ENCODE measurements at regions not wholly inside any gene's neighbourhood (a gene's known extent, or its start where the extent isn't known, plus 50 kb on each side); places are given as distances from the start of the nearest gene placed in this dataset.
"Not testable (repeated sequence)": the region's sequence is repeated elsewhere in the genome, so short reads cannot be mapped to it uniquely, and the experiment has no call there.

- no peak for DNase-seq (ENCODE audit: low read depth)
These were observed 365.5 kb downstream of the CXXC4 start for GRCh38 chr4:104129243-104129642.

DNA sequence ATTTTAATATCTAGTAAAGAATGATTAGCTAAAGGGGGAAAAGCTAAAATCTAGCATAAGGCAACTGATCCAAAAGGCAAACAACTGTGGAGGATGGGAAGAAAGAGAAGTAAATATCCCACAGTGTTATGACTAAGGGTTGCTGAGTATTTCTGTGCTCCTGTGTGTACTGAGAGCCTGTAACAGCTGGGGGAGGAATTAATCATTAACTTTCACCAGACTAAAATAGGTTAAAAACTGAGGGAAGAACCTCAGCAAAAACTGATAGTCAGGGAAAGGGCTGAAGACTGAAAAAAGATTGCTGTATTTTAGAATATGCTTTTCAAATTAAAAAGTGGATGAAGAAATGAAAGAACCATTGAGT lies 365.9 kb downstream of the CXXC4 start:
- no peak for DNase-seq (ENCODE audit: low read depth)

DNA sequence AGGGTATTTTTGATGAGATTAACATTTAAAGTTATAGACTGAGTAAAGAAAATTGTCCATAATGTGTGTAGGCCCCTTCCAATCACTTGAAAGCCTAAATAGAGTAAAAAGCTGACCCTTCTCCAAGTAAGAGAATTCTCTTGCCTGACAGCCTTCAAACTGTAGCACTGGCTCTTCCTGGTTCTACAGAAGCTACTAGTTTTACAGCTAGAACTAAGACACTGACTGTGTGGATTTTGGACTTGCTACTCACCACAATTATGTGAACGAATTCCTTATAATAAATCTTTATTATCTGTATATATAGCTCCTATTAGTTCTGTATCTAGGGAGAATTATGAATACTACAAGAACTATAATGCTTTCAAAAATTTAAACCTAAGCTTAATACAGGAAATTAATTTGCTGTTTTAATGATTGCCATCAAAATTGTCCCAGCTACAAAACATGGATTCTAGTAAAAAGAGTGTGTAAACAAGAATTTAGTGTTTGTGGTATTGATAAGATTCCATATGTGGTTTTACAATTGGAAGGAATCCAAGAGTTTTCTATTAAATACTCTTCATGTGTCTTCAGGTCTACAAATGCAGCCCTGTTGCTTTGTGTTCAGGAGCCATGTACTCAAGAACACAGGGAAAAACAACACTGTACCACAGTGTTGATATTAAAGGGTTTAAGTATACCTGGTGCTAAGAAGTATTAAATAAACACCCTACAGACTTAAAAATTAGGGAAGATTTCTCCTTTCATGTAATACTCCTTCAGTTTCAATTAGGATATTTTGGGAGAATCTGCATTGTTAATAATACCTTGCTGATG lies 366.5 kb downstream of the CXXC4 start:
- DNase-seq (ENCODE audit: low read depth), result no peak

GRCh38 chr4:104123021-104123420 lies 371.7 kb downstream of the CXXC4 start:
- no peak for DNase-seq (ENCODE audit: low read depth)

DNA sequence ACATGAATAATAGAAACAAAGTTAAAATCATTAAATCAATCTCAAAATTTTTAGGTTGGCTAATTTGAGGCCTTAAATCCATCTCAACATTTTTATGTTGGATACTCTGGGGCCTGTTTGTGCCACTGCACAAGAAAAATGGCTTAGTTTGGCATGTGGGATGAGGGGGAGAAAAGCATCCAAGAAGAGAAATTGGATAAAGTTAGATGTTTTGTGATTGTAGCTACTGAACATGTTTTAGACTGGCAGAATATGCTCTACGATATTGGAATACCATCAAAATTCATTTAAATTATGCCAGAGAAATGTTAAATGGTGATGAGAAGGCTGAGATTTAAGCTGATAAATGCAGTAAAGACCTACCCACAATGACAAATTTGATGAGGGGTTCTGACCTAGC lies 376.9 kb downstream of the CXXC4 start:
- no peak for DNase-seq (ENCODE audit: low read depth)

GRCh38 chr4:104113850-104114249 lies 380.8 kb downstream of the CXXC4 start:
- no peak for DNase-seq (ENCODE audit: low read depth)

DNA sequence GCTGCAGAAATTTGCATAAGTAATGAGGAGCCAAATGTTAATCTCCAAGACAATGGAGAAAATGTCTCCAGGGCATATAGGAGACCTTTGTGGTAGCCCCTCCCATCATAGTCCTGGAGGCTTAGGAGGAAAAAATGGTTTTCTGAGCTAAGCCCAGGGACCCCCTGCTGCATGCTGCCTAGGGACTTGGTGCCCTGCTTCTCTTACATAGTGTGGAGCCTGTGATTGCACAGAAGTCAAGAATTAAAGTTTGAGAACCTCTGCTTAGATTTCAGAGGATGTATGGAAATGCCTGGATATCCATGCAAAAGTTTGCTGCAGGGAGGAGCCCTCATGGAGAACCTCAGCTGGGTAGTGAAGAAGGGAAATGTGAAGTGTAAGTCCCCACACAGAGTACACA lies 379.4 kb upstream of the TACR3 start:
- no peak for DNase-seq (ENCODE audit: low read depth)

GRCh38 chr4:104093247-104093646 lies 373.5 kb upstream of the TACR3 start:
- no peak for DNase-seq (ENCODE audit: low read depth)

GRCh38 chr4:104073229-104073628 lies 353.4 kb upstream of the TACR3 start:
- no peak for DNase-seq (ENCODE audit: low read depth)

DNA sequence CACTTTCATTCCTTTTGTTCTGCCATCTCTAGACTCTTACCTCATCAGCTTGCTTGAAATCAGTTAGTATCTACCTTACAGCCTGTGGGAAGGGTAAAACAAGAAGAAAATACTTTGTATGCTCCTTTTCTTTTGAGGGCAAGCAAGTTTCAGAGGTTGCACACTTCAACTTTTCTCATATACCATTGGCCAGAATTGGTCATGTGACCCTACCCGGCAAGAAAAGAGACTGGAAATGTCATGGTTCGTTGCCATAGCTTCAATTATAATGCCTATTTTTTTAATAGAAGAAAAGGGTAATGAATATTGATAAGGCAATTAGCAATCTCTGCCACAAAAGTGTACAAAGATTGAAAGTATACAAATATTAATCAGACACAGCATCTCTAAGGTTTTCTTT lies 346.7 kb upstream of the TACR3 start:
- DNase-seq (ENCODE audit: low read depth), result no peak

GRCh38 chr4:104064646-104065577 lies 345.1 kb upstream of the TACR3 start:
- DNase-seq (ENCODE audit: low read depth), result peak; percentile 33

- DNase-seq (ENCODE audit: low read depth), result no peak
These were observed 343.6 kb upstream of the TACR3 start for GRCh38 chr4:104063341-104063740.

DNA sequence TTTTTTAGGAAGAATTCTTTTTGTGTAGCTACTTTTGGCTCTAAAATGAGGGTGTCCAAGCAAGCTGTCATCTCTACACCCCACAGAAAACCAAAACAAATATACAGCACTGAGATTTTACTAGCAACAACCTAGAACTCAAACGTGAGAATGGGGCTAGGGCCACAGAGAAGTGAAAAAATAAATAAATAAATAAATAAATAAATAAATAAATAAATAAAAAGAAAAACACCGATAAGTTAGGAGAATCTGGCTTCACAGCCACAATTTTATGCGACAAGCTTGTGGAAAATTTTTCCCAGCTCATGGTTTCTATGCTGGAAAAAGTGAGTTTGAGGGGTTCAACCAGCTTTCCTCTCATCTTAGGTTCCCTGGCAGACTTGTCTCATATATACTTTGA lies 324.6 kb upstream of the TACR3 start:
- no peak for DNase-seq (ENCODE audit: low read depth)

GRCh38 chr4:104032896-104033295 lies 313.1 kb upstream of the TACR3 start:
- no peak for DNase-seq (ENCODE audit: low read depth)

DNA sequence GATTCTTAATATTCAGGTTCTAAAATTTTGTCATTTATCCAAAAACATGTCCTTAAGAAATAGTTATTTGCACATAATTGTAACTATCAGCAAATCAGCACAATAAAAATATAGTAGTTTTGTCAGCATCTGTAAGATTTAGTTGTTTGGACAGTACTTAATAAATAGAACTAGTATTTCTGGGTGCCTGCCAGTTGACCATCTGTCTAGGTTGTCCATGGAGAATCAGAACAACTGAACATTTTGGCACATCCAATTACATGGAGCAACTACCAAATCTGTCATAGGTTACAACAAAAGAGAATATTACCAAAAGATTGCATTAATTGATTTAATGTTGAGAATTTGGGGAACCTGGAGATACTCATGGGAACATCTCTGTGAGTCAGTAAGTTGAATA lies 305.5 kb upstream of the TACR3 start:
- no peak for DNase-seq (ENCODE audit: low read depth)

- DNase-seq (ENCODE audit: low read depth), result no peak
These were observed 303.0 kb upstream of the TACR3 start for GRCh38 chr4:104022831-104023230.

- no peak for DNase-seq (ENCODE audit: low read depth)
These were observed 302.4 kb upstream of the TACR3 start for GRCh38 chr4:104022226-104022625.

DNA sequence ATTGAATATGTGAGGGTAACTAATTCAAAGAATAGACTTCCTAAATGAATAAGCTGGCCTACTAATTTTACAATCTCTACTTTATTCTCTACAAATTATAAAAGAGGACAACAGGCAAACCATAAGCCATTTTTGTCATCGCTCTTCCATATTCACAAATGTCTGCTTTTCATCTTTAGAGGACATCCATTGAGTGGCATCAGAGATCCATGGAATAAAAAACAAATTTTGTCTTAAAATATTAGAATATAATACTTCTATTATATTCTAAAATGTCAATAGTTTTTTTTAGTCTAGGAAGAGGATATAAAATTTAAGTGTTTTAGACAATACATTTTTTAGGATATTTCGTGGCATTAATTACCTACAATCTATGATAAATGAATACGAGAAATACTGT lies 300.9 kb upstream of the TACR3 start:
- DNase-seq (ENCODE audit: low read depth), result no peak

DNA sequence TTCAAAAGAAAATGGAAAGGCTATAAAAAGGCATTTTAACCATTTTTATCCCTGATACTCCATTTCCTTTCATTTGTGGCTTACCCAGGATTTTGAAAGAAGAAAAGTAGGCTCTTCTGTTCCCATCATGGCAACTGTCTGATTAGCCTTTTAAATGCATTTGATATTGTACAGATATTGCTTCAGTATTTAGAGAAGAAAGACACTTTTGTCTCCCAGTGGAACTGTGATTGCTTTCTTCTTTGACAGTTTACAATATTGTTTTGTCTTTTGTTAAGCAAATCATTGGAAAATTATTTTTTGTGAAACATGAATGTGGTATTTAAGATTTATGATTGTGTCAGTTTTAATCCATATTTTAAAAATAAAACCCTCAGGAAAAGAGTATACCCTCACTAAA lies 297.4 kb upstream of the TACR3 start:
- no peak for DNase-seq (ENCODE audit: low read depth)

DNA sequence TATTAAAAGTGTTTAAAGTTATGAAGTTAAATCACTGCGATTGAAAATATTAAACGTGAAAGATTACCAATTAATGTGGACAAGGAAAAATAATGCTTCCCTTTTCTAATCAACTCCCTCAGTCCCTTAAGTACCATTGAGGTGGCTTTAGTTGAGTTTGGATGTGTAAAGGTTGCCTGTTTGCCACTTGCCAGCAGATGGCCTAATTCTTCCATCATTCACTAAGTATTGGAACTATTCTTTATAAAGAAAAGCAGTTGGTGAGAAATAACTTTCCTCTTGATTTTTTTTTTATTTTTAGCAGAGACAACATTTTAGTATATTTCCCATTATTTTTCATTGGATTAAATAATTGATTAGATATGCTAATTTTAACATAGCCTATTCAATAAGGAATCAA lies 295.9 kb upstream of the TACR3 start:
- DNase-seq (ENCODE audit: low read depth), result peak; percentile 2

GRCh38 chr4:104010722-104011121 lies 290.9 kb upstream of the TACR3 start:
- DNase-seq (ENCODE audit: low read depth), result no peak

DNA sequence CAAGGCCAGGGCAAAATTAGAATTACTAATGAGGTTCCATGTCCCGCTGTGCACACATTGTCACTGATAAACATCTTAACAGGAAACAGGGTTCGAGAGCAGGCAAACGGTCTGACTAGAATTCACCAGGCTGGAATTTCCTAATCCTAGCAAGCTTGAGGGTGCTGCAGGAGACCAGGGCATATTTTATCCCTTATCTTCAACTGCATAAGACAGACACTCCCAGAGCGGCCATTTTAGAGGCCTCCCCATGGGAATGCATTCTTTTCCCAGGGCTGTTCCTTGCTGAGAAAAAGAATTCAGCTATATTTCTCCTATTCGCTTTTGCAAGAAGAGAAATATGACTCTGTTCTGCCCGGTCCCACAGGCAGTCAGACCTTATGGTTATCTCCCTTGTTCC lies 282.5 kb upstream of the TACR3 start:
- not testable (repeated sequence) for DNase-seq (ENCODE audit: low read depth)

GRCh38 chr4:103998756-103999155 lies 279.0 kb upstream of the TACR3 start:
- no peak for DNase-seq (ENCODE audit: low read depth)

Data from ELR (cell line).